Astrocyte of the cerebellum (primary cell): ENCODE measurements at regions not wholly inside any gene's neighbourhood (a gene's known extent, or its start where the extent isn't known, plus 50 kb on each side); places are given as distances from the start of the nearest gene placed in this dataset.
A peak's percentile ranks its signal among the peaks of the same experiment; 100 is the strongest.

Experiments used
- DNase-seq: peaks from one replicate; pipeline ENCODE4 v3.0.0-alpha.2; 2011; ENCODE audit warnings: low read depth
- H3K4me3 ChIP-seq: 2 replicates; pipeline ENCODE4 v1.5.1; 2011; ENCODE audit warnings: mild to moderate bottlenecking, low read depth, low read length, moderate library complexity
- in situ Hi-C: cut with HindIII; loops from 2 replicates; pipeline ENCODE4 v1.10.0; 2017; ENCODE audit warnings: low sequenced_read_pairs
- TF ChIP-seq, protein P1 (sequence below): IDR thresholded peaks from 2 replicates; pipeline ENCODE4 v1.5.1; 2012; ENCODE audit warnings: low read length, low read depth, moderate library complexity, mild to moderate bottlenecking; ENCODE audit errors: missing control alignments

DNA sequence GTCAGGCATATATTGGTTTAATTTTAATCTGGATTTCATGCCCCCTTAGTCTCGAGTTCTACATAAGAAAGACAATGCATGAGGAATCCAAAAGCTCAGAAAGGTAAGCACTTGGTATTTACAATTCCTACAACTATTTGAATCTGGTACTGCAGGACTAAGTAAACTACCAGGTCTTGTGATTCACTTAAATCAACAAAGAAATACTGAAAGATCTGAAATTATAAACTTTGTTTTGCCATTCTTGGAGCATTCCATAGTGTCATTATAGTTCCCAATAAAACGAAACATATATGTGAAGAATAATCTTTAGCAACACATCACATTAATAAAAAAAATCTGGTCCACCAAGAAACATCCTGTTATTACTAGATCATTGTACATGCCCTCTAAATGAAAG is 482.3 kb downstream of the ANKRD50 start:
- H3K4me3 ChIP-seq: no peak overlapping the region
- in situ Hi-C loops: no loop called here
- TF ChIP-seq, protein P1, sequence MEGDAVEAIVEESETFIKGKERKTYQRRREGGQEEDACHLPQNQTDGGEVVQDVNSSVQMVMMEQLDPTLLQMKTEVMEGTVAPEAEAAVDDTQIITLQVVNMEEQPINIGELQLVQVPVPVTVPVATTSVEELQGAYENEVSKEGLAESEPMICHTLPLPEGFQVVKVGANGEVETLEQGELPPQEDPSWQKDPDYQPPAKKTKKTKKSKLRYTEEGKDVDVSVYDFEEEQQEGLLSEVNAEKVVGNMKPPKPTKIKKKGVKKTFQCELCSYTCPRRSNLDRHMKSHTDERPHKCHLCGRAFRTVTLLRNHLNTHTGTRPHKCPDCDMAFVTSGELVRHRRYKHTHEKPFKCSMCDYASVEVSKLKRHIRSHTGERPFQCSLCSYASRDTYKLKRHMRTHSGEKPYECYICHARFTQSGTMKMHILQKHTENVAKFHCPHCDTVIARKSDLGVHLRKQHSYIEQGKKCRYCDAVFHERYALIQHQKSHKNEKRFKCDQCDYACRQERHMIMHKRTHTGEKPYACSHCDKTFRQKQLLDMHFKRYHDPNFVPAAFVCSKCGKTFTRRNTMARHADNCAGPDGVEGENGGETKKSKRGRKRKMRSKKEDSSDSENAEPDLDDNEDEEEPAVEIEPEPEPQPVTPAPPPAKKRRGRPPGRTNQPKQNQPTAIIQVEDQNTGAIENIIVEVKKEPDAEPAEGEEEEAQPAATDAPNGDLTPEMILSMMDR: no peak
- no peak for DNase-seq

DNA sequence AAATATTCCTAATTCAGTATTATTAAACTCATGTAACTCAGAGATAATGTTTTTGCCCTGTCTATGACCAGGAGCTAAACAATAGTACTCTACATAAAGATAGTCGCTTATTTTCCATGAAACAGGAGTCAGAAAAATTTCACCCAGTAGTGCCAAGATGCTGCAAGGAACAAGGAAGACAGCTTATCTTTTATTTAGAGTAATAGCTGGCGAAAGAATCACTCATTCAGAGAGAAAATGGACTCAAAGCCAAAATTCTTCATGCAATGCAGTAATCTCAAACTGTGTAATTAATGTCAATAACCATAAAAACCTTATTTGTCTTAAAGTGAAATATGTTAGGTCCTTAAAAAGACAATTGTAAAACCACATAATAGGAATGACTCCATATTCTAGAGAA is 477.8 kb downstream of the ANKRD50 start:
- TF ChIP-seq, protein P1: no peak
- in situ Hi-C loops: no loop called here
- no peak for DNase-seq
- no peak overlapping the region for H3K4me3 ChIP-seq

DNA sequence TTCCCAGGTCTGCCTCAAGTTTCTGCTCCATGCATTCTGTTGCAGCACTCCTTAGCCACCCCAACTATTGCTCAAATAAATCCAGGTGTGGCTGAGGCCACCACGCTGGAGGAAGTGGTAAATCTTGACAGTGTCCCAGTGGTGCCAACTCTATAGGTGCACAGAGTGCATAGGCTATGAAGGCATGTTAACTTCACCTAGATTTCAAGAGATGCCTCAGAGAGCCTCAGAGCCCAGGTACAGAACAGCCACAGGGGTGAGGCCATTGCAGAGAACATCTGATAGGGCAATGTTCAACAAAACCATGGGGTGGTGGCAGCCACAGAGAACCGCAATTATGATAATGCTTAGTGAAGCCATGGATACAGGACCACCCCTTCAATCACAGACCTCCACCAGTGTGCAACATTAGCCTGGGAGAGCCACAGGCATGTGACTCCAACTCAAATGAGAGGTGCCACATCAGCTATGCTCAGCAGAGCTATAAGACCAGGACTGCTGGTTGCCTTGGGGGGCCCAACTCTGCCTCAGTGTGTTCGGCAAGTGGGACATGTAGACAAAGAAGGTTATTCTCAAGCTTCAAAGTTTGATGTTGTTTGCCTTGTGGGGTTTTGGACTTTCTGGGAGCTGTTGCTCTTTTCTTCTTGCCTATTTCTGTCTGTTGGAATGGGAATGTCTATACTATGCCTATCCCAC is 468.7 kb downstream of the ANKRD50 start:
- no peak overlapping the region for H3K4me3 ChIP-seq
- in situ Hi-C loops: no loop called here
- TF ChIP-seq, protein P1: no peak
- no peak for DNase-seq

DNA sequence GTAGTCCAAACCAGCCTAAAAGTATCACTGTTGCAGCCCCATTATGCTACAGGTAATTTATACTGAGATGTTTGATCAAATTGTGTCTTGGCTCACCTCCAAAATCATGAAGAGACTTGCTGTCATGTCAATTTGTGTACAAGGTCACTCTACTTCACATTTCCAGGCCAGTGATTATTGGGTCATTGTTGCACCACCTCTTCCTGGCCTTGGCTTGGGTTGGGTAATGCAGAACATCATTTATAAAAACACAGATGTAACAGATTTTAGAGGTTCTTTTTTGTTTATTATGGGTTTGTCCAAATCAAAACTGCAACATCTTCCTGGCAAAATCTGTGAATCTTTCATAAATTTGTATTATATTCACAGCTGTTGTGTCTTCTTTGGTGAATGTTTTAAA is 459.5 kb downstream of the ANKRD50 start:
- in situ Hi-C loops: no loop called here
- no peak overlapping the region for H3K4me3 ChIP-seq
- TF ChIP-seq, protein P1: no peak
- DNase-seq: no peak

DNA sequence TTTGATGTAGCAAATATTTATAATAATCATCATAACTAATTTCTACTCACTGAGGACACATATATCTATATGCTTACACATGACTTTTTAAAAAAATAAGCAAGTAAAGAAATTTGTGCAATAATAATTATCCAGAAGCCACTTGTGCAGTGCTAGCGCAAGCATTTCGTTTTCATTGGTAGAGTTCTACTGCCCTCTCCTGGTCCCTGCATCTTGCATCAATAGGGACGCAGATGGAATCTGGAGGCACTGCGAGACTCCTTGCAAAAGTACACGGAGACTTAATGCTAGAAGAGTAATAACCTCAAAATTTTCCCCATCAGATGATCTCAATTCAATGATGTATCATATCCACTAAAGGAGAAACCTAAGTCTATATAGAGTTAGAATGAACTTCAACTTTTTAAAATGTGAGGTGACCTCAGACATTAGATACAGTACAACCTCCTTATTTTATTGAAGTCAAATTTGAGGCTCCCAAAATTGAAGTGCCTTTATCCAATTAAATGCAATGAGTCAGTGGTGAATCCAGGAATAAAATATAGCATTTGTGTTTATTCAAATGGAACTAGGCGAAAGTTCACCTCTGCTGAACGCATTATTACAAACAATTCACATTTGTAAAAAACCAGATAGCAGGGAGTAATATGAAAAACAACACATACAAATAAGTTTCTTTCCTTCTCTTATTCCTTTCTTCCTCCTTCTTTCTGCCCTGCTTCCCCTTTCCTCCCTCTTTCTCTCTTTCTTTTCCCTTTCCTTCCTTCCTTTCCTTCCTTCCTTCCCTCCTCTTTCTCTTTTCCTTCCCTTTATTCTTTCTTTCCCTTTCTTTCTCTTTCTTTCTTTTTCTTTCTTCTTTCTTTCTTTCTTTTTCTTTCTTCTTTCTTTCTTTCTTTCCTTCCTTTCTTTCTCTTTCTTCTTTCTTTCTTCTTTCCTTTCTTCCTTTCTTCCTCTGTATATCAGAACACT is 450.0 kb downstream of the ANKRD50 start:
- TF ChIP-seq, protein P1: peak; percentile 87
- peak; percentile 89 for DNase-seq
- H3K4me3 ChIP-seq: no peak overlapping the region
- in situ Hi-C loops: no loop called here

DNA sequence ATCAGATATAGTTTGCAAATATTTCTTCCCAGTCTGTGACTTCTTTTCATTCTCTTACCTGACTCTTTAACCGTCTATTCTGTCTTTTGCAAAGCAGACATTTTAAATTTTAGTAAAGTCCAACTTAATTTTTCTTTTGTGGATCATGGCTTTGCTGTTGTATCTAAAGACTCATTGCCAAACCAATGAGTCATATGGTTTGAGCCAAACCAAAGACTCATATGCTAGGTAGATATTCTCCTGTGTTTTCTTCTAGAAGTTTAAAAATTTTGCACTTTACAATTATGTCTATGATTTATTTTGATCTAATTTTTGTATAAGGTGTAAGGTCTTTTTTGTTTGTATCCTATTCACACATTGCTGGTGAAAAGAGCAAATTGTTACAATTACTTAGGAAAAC is 446.8 kb downstream of the ANKRD50 start:
- DNase-seq: peak; percentile 5
- in situ Hi-C loops: no loop called here
- TF ChIP-seq, protein P1: no peak
- no peak overlapping the region for H3K4me3 ChIP-seq
